NCI-H2196 (cell line): ENCODE measurements at regions not wholly inside any gene's neighbourhood (a gene's known extent, or its start where the extent isn't known, plus 50 kb on each side); places are given as distances from the start of the nearest gene placed in this dataset.
"Not testable (repeated sequence)": the region's sequence is repeated elsewhere in the genome, so short reads cannot be mapped to it uniquely, and the experiment has no call there.

Experiments
- DNase-seq: peaks from one replicate; lab custom pipeline; 2025; ENCODE audit not compliant: unreplicated experiment; lab: John Stamatoyannopoulos, UW

GRCh38 chr7:65722361-65722792 is 150.5 kb upstream of the VKORC1L1 start:
- peak; percentile 73 for DNase-seq

DNA sequence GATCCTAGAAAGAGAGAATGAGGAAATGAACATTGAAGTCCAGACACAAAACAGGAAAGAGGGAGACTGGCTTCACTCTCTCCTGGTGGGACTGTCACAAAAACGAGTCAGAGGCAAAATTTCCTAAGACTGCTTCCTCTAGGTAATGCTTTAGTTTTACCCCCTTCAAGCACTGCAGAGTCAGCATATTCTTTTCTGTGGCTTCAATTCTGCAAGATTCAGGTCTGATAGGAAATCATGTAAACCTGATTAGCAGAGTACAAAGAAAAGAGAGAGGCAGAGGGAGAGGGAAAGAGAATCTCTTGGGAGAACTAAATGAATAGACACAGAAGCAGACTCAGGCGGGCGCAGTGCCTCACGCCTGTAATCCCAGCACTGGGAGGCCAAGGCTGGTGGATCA is 145.7 kb upstream of the VKORC1L1 start:
- DNase-seq: not testable (repeated sequence)

GRCh38 chr7:65731129-65731528 is 141.7 kb upstream of the VKORC1L1 start:
- no peak for DNase-seq

GRCh38 chr7:65731562-65732035 is 141.3 kb upstream of the VKORC1L1 start:
- DNase-seq: no peak

DNA sequence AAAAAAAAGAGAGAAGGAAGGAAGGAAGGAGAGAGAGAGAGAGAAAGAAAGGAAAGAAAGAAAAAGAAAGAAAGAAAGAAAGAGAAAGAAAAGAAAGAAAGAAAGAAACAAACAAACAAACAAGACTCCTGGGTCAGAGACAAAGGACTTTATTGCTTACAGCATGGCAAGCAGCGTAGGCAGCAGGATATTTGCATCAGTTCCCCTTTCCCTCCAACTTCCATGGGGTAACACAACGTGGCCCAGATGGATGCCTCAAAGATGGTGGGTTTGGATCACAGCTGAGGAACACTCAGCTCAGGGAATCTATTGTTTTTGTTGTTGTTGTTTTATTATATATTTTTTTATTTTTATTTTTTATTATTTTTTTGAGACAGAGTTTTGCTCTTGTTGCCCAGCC is 128.5 kb upstream of the VKORC1L1 start:
- DNase-seq: no peak

GRCh38 chr7:65746398-65746669 is 126.5 kb upstream of the VKORC1L1 start:
- DNase-seq: no peak

DNA sequence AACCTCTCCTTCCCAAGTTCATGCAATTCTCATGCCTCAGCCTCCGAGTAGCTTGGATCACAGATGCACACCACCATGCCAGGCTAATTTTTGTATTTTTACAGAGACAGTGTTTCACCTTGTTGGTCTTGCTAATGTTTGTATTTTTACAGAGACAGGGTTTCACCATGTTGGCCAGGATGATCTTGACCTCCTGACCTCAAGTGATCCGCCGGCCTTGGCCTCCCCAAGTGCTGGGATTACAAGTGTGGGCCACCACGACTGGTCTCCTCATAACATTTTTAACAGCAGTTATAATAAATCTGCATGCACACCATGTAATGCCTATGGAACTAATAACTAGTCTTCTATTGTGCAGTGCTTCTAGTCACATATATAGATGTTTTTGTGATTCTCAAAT is 123.8 kb upstream of the VKORC1L1 start:
- no peak for DNase-seq

DNA sequence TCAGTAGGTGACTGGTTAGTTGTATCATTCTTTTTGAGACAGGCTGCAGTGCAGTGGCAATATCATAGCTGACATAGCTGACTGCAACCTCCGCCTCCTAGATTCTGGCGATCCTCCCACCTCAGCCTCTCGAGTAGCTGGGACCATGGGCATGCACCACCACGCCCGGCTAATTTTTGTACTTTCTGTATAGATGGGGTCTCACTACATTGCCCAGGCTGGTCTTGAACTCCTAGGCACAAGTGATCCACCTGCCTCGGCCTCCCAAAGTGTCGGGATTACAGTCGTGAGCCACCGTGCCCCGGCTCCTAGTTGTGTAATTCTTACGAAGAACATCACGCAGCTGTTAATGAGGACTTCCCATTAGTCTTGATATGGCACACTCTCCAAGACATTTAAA is 123.4 kb upstream of the VKORC1L1 start:
- DNase-seq: no peak

GRCh38 chr7:65750511-65751344 is 122.1 kb upstream of the VKORC1L1 start:
- peak; percentile 93 for DNase-seq

GRCh38 chr7:65754070-65754469 is 118.8 kb upstream of the VKORC1L1 start:
- not testable (repeated sequence) for DNase-seq

DNA sequence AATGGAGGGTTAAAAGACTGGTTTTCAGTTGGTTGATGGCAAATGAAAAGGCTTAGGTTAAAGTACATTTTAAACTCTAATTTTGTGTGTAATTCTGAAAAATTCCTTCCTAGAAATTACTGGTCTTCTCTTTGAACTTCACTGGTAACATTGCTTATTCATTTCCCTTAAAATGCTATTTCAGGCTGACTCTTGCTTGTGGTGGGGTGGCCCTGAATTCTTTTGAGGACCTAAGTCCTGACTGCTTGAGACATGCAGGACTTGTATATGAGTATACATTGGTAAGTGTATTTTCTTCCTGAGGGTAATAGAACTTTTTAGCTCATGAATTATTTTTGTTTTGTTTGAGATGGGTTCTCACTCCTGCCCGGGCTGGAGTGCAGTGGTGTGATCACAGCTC is 113.9 kb upstream of the VKORC1L1 start:
- not testable (repeated sequence) for DNase-seq

DNA sequence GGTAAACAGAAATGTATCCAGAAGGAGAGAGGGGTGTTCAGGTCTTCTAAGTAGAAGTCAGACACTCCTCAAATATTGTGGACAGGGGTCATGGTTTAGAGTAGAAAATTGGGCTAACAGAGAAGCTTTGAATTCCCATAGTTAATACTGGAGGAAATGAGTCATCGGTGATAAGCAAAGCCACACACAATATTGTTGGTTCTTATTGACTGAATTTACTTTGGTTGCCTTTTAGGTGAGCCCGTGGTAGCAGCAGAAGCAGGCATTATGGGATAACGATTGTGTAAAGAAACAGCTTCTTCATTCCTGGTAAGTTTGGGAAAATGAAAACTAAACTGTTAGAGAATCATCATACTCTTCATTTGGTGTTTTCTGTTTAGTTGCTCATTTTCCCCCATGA is 110.2 kb upstream of the VKORC1L1 start:
- DNase-seq: not testable (repeated sequence)

GRCh38 chr7:65763114-65763513 is 109.8 kb upstream of the VKORC1L1 start:
- not testable (repeated sequence) for DNase-seq

DNA sequence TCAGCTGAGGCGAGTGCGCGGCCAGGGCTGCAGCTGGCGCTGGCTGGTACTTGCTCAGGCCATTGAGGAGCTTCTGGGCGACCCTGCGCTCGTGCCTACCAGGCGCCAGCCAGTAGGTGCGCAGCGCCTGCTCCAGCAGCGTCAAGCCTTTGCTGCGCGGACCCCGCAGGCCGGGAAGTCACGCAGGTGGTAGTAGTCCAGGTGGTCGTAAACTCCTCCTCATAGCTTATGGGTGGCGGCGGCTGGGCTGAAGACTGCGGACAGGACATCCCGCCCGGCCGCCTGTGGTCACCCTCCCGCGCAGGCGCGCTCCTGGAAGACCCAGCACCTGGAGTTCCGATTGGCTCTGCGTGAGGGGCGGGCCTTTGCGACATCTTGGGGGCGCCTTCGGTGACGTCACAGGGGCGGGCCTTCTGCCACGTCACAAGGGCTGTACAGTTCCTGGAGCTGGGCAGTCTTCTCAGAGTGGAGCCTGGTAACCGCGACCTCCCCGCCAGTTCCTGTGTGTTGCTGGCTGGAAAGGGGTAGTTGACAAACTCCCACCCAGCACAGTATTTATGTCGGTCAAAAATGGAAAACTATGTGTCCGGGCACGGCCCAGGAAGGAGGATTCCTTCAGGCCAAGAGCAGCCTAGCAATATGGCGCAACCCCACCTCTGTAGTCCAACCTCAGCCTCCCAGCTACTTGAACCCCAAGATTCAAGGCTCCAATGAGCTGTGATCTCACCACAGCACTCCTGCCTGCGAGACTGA is 102.2 kb upstream of the VKORC1L1 start:
- peak; percentile 82 for DNase-seq

GRCh38 chr7:65771226-65771569 is 101.7 kb upstream of the VKORC1L1 start:
- DNase-seq: not testable (repeated sequence)

- not testable (repeated sequence) for DNase-seq
These were observed 96.2 kb upstream of the VKORC1L1 start for GRCh38 chr7:65776677-65777076.

DNA sequence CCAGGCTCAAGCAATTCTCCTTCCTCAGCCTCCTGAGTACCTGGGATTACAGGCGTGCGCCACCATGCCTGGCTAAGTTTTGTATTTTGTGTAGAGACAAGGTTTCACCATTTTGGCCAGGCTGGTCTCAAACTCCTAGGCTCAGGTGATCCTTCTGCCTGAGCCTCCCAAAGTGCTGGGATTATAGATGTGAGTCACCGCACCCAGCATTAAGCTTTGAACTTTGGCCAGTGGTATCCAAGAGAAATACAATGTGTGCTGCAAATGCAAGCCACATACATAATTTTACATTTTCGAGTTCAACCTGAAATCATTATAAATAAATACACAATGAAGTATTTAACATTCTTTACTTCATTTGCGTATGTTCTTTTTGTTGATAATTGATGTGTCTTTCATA is 82.9 kb upstream of the VKORC1L1 start:
- not testable (repeated sequence) for DNase-seq

DNA sequence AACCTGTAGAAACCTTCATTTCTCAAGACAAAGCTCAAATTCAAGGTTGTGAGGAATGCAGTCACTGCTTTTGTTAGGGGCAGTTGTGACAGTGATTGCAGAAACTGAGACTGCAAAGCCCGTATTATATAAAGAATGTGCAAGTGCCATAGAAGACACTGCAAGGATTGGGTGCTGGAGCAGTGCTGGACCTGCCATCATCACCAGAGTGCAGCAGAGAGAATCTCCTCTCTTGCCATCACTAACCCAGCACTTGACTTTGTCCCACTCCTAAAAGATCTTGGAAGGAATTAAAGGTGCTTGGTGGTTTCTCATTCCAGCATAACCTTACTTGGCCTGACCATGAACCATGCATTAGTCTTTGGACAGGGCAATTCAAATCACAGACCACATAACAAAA is 81.1 kb upstream of the VKORC1L1 start:
- not testable (repeated sequence) for DNase-seq

- DNase-seq: not testable (repeated sequence)
These were observed 80.1 kb upstream of the VKORC1L1 start for GRCh38 chr7:65792726-65793125.

- DNase-seq: not testable (repeated sequence)
These were observed 78.0 kb upstream of the VKORC1L1 start for GRCh38 chr7:65794671-65795391.

DNA sequence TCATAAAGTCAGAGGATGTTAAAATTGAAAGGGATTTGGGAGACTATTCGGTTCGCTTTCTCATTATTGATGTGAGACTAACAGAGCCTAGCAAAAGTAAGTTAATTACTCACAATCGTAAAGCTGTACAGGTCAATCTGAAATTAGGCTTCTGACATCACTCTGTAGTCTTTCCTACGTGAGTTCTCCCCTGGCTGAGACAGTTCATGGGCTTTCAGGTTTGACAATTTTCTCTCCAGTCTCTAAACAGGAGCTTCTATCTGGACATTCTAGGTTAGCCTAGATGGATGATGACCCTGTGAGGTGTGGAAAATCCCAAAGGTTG is 77.5 kb upstream of the VKORC1L1 start:
- DNase-seq: not testable (repeated sequence)

GRCh38 chr7:65796205-65796604 is 76.7 kb upstream of the VKORC1L1 start:
- DNase-seq: no peak
